GM18499 (cell line): ENCODE measurements at regions not wholly inside any gene's neighbourhood (a gene's known extent, or its start where the extent isn't known, plus 50 kb on each side); places are given as distances from the start of the nearest gene placed in this dataset.
"Not testable (repeated sequence)": the region's sequence is repeated elsewhere in the genome, so short reads cannot be mapped to it uniquely, and the experiment has no call there.

Experiments used
- ATAC-seq: cut with Tn5 transposase; IDR thresholded peaks from one replicate; pipeline ENCODE4 v1.9.1; 2021; ENCODE audit warnings: moderate number of reproducible peaks; ENCODE audit not compliant: insufficient read depth, unreplicated experiment

- ATAC-seq, result no peak
Observed at GRCh38 chr12:68532887-68533248, 77.8 kb upstream of the RAP1B start.

DNA sequence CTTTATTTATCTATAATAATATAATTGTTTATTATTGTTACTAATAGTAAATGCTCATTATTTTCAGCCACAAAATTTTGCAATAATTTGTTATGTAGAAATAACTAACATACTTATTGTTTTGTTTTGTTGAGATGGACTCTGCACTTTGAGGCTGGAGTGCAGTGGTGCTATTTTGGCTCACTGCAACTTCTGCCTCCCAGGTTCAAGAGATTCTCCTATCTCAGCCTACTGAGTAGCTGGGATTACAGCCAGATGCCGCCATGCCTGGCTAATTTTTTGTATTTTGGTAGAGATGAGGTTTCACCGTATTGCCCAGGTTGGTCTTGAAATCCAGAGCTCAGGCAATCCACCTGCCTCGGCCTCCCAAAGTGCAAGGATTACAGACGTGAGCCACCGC lies 76.6 kb upstream of the RAP1B start:
- no peak for ATAC-seq

DNA sequence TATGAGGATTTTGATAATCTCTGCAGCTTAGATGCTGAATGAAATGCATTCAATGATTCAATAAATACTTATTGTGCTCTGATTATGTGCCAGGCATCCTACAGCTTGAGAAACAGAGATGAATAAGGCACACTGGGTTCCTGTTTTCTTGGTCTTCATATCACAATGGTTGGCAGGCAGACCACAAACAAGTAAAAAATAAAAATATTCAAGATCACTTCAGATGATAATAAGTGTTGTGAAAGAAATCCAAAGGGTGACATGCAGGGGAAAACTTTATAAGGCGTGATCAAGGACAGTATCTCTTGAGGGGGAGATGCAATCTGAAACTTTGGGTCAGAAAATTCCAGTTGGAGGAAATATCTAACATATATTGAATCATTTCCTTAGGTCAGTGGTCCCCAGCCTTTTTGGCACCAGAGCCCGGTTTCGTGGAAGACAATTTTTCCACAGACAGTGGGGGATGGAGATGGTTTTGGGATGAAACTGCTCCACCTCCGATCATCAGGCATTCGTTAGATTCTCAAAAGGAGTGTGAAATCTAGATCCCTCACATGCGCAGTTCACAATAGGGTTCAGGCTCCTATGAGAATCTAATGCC lies 73.7 kb upstream of the RAP1B start:
- ATAC-seq, result no peak

- no peak for ATAC-seq
Observed at GRCh38 chr12:68537571-68537970, 73.1 kb upstream of the RAP1B start.

DNA sequence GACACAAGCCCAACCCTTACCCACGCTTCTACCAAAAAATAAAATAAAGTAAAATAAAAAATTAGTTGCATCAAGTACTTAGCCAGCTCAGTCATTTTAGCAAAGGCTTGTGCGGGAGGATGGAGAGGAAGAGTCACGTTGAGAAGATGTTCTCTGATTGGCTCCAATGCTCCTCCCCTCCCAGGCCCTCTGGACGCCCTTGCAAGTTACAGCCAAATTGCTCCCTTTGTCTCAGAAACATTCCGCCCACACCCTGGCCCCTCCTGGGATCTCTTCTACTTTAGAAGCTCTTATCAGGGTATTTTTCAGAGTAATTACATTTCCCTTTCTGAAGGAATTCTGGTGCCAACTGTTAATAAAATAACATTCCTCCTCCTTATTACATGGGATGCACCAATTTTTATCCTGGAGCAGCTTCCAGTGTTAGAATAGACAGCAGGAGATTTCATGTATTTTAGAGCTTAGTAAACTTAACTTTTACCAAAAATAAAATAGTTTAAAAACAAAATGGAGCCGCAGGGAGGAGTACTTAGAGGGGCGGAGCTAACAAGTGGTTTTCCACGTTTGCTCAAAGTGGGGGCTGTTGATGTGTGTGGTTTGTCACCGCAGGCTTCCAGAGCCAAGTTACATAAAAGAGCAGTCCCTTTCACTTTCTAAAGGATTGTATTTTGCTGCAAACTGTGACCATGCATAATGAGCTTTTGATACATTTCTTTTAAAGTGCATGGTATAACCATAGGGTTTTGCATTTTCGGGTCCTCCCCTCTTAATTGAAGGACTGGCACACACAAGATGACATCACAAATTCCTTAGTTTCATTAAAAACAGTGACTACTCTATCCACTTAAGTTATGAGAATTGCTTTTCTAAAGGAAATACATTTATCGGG lies 71.7 kb upstream of the RAP1B start:
- no peak for ATAC-seq

DNA sequence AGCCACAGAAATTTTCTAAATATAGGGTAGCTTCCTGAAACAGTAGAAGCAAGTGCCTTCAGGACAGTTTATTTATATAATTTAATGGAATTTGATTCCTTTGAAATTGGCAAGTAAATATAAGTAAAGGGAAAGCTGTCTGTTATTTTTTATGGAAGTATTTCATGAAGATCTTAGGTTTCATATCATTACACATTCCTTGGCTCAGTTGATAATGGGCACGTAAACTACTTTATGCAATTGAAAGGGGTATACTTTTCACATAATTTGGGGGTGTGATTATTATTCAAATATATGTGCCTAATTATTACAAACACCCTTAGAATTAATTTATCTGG lies 71.1 kb upstream of the RAP1B start:
- no peak for ATAC-seq

GRCh38 chr12:68540768-68541167 lies 69.9 kb upstream of the RAP1B start:
- not testable (repeated sequence) for ATAC-seq

DNA sequence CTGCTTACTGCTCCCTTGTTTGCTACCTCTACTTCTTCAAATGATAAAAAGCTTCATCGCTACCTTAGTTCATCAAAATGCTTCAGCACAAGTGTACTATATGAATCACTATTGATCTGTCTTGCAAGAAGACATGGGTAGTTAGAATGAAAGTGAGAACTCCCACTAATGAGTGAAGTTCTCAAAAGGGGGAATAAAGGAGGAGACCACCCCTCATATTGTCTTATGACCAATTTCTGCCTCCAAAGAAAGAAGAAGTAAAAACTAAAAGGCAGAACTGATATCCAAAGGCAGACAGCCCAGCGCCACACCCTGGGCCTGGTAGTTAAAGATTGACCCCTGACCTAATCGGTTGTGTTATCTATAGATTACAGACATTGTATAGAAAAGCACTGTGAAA lies 63.4 kb upstream of the RAP1B start:
- ATAC-seq, result not testable (repeated sequence)

DNA sequence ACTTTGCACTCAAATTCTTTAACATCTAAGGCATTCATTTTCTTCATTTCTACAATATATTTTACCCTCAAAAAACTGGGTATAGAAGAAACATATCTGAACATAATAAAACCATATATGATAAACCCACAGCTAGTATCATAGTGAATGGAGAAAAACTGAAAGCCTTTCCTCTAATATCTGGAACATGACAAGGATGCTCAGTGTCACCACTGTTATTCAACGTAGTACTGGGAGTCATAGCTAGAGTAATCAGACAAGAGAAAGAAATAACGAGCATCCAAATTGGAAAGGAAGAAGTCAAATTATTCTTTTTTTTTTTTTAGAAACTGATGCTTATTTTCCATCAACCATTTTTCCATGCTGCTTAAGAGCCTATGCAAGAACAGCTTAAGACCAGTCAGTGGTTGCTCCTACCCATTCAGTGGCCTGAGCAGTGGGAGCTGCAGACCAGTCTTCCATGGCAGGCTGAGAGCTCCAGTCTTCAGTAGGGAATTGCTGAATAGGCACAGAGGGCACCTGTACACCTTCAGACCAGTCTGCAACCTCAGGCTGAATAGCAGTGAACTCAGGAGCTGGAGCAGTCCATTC lies 58.0 kb upstream of the RAP1B start:
- ATAC-seq, result not testable (repeated sequence)

DNA sequence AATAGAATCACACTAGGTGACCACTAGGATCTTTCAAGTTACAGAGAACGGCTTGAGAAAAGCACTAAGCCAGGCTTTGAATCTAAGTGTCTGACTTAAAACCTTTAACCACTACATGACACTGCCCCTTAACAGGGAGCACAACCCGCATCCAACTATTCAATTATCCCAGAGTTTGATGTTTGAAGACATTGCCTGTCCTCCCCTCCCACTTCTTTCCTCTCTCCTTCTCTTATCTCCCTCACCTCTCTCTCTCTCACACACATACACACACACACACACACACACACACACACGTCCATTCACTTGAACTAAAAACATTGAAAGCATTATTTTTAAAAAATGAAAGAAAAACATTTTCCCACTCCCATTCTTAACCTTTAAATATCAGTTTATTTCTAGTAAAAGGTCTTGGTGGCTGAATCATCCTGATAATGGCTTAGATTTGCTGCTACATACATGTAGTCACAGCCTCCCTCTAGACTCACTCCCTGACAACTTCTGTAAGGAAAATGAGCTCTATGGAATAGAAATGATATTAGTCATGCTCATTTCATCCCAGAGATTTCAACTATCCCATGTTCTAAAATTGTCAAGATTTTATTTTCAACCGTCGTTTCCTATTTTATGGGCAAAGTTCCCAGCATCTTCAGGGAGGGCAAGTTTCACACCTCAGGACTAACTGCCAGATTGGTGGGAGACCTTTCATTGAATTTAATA lies 53.5 kb upstream of the RAP1B start:
- ATAC-seq, result no peak

- ATAC-seq, result no peak
Observed at GRCh38 chr12:68559246-68559645, 51.5 kb upstream of the RAP1B start.

DNA sequence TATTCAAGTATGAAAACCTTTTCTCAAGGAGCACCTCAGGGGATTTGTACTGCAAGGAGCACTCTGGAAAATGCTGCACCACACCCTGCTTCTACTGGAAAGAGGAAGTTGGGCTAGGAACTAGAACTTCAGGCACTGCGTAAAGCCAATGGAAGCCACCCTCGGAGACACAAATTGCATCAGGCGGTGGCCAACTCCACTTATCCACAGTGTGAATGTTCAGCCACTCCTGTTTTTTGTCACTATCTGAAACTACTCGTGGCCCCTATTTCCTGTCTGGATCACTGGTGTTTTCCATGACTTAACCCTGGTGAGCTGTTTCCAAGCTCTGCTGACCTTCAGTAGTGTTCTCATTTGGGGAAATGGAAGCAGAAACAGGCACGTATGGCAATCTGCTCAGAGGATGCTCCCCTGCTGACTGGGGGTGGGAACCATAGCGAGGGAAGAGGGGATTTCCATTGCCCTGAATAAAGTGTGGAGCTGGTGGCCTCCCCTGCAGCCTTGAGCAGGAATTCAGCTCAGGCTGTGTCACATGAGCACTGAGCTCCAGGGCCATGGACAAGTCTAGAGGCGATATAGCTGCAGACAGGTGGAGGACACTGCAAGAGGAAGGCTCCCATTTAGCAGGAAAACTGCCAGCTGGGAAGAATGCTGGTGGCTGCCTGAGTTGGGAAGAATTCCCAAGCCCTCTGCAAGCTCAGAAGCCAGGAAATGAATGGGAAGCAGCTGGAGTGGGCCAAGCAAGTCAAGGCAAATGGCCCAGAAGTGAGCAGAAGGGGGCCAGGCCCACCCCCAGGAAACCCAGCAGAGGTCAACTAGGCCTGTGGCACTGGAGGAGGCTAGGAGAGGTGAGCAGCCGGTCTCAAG lies 50.5 kb upstream of the RAP1B start:
- no peak for ATAC-seq

- no peak for ATAC-seq
Observed at GRCh38 chr12:68560851-68561422, 49.8 kb upstream of the RAP1B start.
